ENCODE measurements at regions not wholly inside any gene's neighbourhood (a gene's known extent, or its start where the extent isn't known, plus 50 kb on each side); places are given as distances from the start of the nearest gene placed in this dataset.

DNA sequence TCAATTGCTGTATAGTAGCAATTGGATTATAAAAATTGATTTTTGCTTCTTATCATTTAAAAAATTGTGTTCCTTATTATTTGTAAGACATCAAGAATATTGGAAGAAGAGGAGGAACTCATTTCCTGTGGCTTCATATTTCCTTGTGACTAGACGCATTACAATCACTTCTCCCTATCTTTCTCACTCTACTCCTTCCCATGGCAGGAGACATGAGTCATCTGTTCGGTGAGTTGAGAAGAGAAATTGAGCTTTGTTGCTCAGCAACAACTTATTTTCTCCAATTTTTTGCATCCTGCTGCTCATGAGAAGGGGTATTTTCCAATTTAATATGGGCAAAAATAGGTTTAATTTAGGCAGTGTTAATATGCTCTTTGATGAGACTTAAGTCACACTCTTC, 1783.9 kb downstream of the SUCLG1 start:
- Mint-ChIP-seq H3K36me3 (ENCODE audit: low read depth) (no peaks in the 10 kb centered on the region), H3K27ac (no peak overlapping the region), H3K27me3 (ENCODE audit: low read depth) (no peaks in the 10 kb centered on the region), H3K9me3 (ENCODE audit: insufficient read depth) (peaks cover 14% of the 10 kb centered on the region), H3K4me3 (no peak overlapping the region), H3K4me1 (ENCODE audit: low read depth) (no peaks in the 10 kb centered on the region)
- ChIA-PET POLR2A (no interaction called here), CTCF (no interaction called here)
- DNase-seq (no peak), ATAC-seq (no peak)

DNA sequence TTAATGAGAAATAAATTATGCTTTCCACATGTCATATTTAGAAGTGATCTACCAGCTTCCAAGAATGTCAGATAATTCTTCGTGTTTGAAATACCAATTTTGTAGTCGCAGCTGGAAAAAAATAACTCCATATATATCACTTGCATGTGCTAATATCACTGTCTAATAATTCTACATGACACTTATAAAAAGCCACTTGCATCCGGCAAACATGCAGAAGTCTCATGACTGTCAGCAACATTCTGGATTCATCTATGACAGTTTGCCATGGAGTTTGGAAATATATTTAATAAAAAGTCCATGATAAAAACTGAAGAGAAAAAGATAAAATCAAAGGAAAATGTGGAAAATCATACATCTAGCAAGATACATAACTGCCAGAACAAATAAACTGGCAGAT, 1784.4 kb downstream of the SUCLG1 start:
- H3K36me3 Mint-ChIP-seq (ENCODE audit: low read depth): no peaks in the 10 kb centered on the region
- DNase-seq (no peak), ATAC-seq (no peak)
- H3K4me1 Mint-ChIP-seq (ENCODE audit: low read depth): no peaks in the 10 kb centered on the region
- ChIA-PET CTCF (no interaction called here), POLR2A (no interaction called here)
- no peak overlapping the region for H3K27ac Mint-ChIP-seq
- no peak overlapping the region for H3K4me3 Mint-ChIP-seq
- no peaks in the 10 kb centered on the region for H3K27me3 Mint-ChIP-seq (ENCODE audit: low read depth)
- H3K9me3 Mint-ChIP-seq (ENCODE audit: insufficient read depth): peaks cover 14% of the 10 kb centered on the region

DNA sequence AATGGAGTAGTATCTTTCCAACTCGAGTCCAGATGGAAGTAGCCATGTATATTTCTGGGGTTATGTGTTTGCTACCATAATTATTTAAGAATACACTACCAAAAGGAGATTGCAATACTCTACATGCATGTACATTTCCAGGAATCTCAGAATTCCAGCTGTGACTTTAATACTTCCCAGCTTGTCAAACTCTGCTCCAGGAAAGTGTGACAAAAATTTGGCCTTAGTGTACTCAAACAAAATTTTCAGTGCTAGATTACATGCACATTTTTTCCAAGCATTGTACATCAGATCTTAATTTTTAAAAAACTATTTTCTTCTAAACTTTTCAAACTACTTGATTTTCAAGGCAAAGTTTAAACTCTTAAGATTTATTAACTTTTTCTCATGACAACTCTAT, 1791.6 kb downstream of the SUCLG1 start:
- DNase-seq (no peak), ATAC-seq (no peak)
- Mint-ChIP-seq H3K4me3 (no peak overlapping the region), H3K27ac (no peak overlapping the region), H3K27me3 (ENCODE audit: low read depth) (no peaks in the 10 kb centered on the region), H3K4me1 (ENCODE audit: low read depth) (no peaks in the 10 kb centered on the region), H3K9me3 (ENCODE audit: insufficient read depth) (peaks cover 3% of the 10 kb centered on the region), H3K36me3 (ENCODE audit: low read depth) (no peaks in the 10 kb centered on the region)
- ChIA-PET CTCF (no interaction called here), POLR2A (no interaction called here)

DNA sequence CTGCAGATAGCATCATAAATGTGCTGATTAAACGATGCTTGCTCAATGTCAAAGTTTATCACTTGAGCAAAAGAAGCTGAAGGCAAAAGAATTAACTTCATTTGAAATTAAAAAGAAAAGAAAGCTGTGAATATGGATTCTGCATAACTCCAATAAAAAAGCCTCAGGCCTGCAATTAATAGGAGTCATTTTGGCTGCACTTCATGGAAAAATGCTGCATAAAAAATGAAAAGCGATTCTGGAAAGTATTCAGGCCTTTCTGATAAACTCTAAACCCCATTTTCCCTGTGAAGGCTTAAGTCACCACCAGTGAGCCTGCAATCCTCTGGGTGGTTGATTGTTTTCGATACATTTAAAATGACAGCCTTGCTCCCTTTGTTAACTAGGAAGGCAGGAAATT, 1793.4 kb downstream of the SUCLG1 start:
- H3K9me3 Mint-ChIP-seq (ENCODE audit: insufficient read depth): peaks cover 5% of the 10 kb centered on the region
- H3K4me1 Mint-ChIP-seq (ENCODE audit: low read depth): no peaks in the 10 kb centered on the region
- DNase-seq (no peak), ATAC-seq (no peak)
- H3K27me3 Mint-ChIP-seq (ENCODE audit: low read depth): no peaks in the 10 kb centered on the region
- ChIA-PET CTCF (no interaction called here), POLR2A (no interaction called here)
- H3K36me3 Mint-ChIP-seq (ENCODE audit: low read depth): no peaks in the 10 kb centered on the region
- H3K27ac Mint-ChIP-seq: no peak overlapping the region
- H3K4me3 Mint-ChIP-seq: no peak overlapping the region

DNA sequence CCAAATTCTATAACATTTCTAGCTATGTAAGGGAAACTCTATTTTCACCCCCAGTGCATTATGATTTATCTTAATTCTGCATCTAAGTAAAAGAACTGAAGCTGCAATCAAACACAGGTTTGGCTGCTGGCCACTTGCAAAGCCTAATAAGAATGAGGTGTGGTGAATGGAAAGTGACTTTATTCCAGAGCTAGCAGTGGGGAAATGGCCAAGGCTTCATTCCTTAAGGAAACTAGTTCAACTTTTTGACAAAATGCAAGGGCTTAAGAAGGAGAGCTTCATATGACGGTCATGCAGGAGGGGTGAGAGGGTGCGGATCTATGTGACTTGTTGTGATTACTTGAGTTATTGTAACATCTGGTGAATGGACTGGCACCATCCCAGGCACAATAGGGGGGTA, 1802.0 kb downstream of the SUCLG1 start:
- ATAC-seq (no peak), DNase-seq (no peak)
- Mint-ChIP-seq H3K4me1 (ENCODE audit: low read depth) (no peaks in the 10 kb centered on the region), H3K27me3 (ENCODE audit: low read depth) (no peaks in the 10 kb centered on the region), H3K9me3 (ENCODE audit: insufficient read depth) (peaks cover 4% of the 10 kb centered on the region), H3K27ac (no peak overlapping the region), H3K36me3 (ENCODE audit: low read depth) (no peaks in the 10 kb centered on the region), H3K4me3 (no peak overlapping the region)
- POLR2A ChIA-PET: no interaction called here
- CTCF ChIA-PET: no interaction called here

DNA sequence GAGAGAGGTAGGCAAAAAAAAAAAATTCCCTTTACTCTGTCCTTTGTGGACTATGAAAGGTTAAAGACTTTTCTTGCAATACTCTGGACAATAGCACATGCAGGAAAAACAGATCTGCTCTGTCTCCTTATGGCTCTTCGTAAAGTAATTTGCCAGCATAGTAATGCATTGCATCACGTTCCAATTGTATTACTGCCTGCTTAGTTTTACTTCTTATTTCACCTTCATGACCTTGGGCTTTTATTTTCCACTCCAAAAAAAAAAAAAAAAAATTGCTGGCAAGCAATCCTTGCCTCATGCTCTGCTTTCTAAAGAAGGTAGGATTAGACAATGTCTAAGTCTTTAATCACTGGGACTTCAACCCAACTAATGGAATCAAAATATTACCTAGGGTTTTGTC, 1802.7 kb downstream of the SUCLG1 start:
- no peak for ATAC-seq
- Mint-ChIP-seq H3K36me3 (ENCODE audit: low read depth) (no peaks in the 10 kb centered on the region), H3K27me3 (ENCODE audit: low read depth) (no peaks in the 10 kb centered on the region), H3K4me1 (ENCODE audit: low read depth) (no peaks in the 10 kb centered on the region), H3K4me3 (no peak overlapping the region), H3K27ac (no peak overlapping the region), H3K9me3 (ENCODE audit: insufficient read depth) (peaks cover 4% of the 10 kb centered on the region)
- ChIA-PET CTCF (no interaction called here), POLR2A (no interaction called here)
- no peak for DNase-seq

DNA sequence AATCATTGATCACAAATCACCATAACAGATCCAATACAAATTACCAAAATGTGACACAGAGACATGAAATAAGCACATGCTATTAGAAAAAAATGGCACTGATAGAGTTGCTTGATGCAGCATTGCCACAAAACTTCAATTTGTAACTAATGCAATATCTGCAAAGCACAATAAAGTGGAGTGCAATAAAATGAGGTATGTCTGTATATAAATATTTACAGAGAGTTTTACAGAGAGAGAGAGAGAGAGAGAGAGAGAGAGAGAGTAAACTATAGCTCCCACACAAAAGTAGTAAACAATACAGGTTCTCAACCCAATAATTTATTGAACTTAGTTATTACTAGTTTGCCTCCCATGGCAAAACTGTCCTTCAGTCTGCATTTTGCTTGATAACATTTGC, 1807.0 kb downstream of the SUCLG1 start:
- H3K4me3 Mint-ChIP-seq: no peak overlapping the region
- ChIA-PET POLR2A (interaction anchor here (0.6 kb wide), 1 partner anchor 1399 kb away, joined by 3 read pairs; no protein-coding TSS in a partner anchor), CTCF (no interaction called here)
- ATAC-seq (no peak), DNase-seq (no peak)
- no peak overlapping the region for H3K27ac Mint-ChIP-seq
- H3K9me3 Mint-ChIP-seq (ENCODE audit: insufficient read depth): peaks cover 17% of the 10 kb centered on the region
- no peaks in the 10 kb centered on the region for H3K4me1 Mint-ChIP-seq (ENCODE audit: low read depth)
- no peaks in the 10 kb centered on the region for H3K36me3 Mint-ChIP-seq (ENCODE audit: low read depth)
- no peaks in the 10 kb centered on the region for H3K27me3 Mint-ChIP-seq (ENCODE audit: low read depth)

DNA sequence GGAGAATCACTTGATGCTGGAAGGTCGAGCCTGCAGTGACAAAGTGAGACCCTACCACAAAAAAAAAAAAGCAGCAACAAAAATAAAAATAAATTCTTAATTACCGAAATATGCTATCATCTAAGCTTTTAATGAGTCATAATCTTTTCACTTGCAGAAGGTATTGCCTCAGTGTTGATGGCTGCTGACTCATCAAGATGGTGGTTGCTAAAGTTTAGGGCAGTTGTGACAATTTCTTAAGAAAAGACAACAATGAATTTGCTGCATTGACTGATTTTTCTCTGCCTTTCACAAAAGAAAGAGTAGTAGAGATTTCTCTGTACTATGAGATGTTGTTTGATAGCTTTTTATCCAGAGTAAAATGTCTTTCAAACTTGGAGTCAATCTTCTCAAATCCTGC, 1809.0 kb downstream of the SUCLG1 start:
- Mint-ChIP-seq H3K27me3 (ENCODE audit: low read depth) (no peaks in the 10 kb centered on the region), H3K4me3 (no peak overlapping the region), H3K27ac (no peak overlapping the region), H3K4me1 (ENCODE audit: low read depth) (no peaks in the 10 kb centered on the region), H3K36me3 (ENCODE audit: low read depth) (no peaks in the 10 kb centered on the region), H3K9me3 (ENCODE audit: insufficient read depth) (peaks cover 23% of the 10 kb centered on the region)
- no peak for ATAC-seq
- DNase-seq: no peak
- ChIA-PET CTCF (no interaction called here), POLR2A (no interaction called here)

DNA sequence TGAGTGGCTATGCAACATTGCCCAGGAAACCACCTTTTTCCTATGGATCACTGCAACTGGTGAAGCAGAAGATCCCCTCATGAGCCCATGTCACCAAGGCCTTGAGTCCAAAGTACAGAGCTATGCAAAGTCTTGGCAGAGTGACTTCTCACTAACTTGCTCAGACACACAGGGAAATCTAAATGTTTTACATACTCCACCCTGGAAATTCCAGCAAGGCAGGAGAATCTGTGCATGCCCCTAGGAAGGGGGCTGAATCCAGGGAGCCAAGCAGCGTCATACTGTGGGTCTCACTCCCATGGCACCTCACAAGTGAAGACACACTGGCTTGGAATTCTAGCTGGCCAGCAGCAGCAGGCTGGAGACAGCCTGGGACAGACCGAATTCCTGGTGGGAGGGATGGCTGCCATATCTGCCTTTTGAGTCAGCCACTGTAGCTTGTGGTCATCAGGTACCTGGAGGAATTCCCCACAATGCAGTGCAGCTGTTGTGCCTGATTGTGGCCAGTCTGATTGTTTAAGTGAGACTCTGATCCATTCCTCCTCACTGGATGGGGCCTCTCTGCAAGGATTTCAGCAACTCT, 1817.4 kb downstream of the SUCLG1 start:
- DNase-seq (no peak), ATAC-seq (no peak)
- no peak overlapping the region for H3K4me3 Mint-ChIP-seq
- no peaks in the 10 kb centered on the region for H3K4me1 Mint-ChIP-seq (ENCODE audit: low read depth)
- ChIA-PET POLR2A (no interaction called here), CTCF (no interaction called here)
- no peaks in the 10 kb centered on the region for H3K27me3 Mint-ChIP-seq (ENCODE audit: low read depth)
- H3K9me3 Mint-ChIP-seq (ENCODE audit: insufficient read depth): peaks cover 22% of the 10 kb centered on the region
- no peaks in the 10 kb centered on the region for H3K36me3 Mint-ChIP-seq (ENCODE audit: low read depth)
- no peak overlapping the region for H3K27ac Mint-ChIP-seq

DNA sequence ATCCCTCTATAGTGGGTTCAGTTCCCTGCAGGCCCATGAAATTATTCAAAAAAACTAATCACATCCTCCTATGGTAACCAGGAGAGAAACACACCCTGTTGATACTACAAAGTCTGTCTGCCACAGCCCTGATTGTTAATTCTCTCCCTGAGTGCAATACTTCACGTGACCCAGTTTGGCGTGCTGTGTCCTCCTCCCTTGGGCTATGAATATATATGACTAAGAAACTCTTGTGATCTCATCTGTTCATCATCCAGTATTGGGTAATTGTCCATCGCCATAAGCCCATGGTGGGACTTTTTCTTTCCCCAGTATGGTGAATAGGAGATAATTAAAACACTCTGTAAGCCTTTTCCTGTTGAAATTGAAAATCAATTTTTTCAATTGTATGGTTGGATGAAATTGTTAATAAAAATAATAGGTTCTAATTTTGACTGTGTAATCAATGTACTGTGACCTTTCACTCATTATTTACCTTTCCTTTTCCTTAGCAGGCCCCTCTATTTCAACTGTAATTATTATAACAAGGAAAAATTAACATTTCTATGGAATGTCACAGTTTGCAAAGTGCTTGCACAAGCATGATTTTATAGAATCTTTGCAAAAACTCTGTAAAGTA, 1822.6 kb downstream of the SUCLG1 start:
- H3K4me1 Mint-ChIP-seq (ENCODE audit: low read depth): no peaks in the 10 kb centered on the region
- ChIA-PET CTCF (no interaction called here), POLR2A (no interaction called here)
- no peaks in the 10 kb centered on the region for H3K36me3 Mint-ChIP-seq (ENCODE audit: low read depth)
- DNase-seq (no peak), ATAC-seq (no peak)
- H3K4me3 Mint-ChIP-seq: no peak overlapping the region
- no peak overlapping the region for H3K27ac Mint-ChIP-seq
- H3K27me3 Mint-ChIP-seq (ENCODE audit: low read depth): no peaks in the 10 kb centered on the region
- H3K9me3 Mint-ChIP-seq (ENCODE audit: insufficient read depth): peaks cover 7% of the 10 kb centered on the region

DNA sequence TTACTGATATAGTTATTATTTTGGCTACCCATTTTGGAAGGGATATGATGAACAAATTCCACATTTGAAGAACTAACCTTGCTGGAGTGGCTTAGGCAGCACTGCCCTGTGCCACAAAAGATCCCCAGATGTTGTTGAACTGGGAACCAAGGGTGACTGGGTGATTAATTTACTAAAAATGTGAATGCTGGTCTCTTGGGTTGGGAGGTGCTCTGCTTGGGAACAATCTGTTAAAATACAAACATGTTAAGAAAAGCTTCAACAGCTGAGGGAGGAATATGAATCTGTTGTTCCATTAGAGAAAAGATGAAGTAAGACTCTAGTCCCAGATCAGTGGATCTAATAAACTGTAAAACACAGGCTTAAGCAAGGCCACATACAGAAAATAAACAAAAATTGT, 1860.1 kb downstream of the SUCLG1 start:
- Mint-ChIP-seq H3K4me3 (no peak overlapping the region), H3K36me3 (ENCODE audit: low read depth) (no peaks in the 10 kb centered on the region), H3K9me3 (ENCODE audit: insufficient read depth) (peaks cover 8% of the 10 kb centered on the region), H3K27ac (no peak overlapping the region), H3K27me3 (ENCODE audit: low read depth) (no peaks in the 10 kb centered on the region), H3K4me1 (ENCODE audit: low read depth) (no peaks in the 10 kb centered on the region)
- ChIA-PET POLR2A (no interaction called here), CTCF (no interaction called here)
- no peak for DNase-seq
- ATAC-seq: no peak

DNA sequence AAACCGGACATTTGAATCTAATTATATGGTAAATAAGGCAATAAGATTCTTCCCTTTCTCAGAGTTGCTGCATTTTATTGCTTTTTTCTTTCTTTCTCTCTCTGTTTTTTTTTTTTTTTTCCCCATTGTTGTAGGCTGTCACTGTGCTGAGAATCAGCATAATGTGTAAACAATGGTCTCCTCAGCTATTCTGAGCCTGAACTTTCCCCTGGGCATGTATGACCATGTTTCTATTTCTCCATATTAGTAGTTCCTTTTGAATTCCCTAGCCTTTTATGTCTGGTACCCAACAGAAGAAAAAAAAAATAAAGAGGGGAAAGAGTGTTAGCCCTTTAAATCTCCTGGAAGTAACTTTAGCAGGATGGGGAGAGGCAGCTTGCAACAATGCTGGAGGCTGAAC, 1862.5 kb downstream of the SUCLG1 start:
- Mint-ChIP-seq H3K36me3 (ENCODE audit: low read depth) (no peaks in the 10 kb centered on the region), H3K27me3 (ENCODE audit: low read depth) (no peaks in the 10 kb centered on the region), H3K9me3 (ENCODE audit: insufficient read depth) (peaks cover 8% of the 10 kb centered on the region), H3K4me1 (ENCODE audit: low read depth) (no peaks in the 10 kb centered on the region), H3K4me3 (no peak overlapping the region), H3K27ac (no peak overlapping the region)
- POLR2A ChIA-PET: no interaction called here
- CTCF ChIA-PET: no interaction called here
- DNase-seq: no peak
- no peak for ATAC-seq

DNA sequence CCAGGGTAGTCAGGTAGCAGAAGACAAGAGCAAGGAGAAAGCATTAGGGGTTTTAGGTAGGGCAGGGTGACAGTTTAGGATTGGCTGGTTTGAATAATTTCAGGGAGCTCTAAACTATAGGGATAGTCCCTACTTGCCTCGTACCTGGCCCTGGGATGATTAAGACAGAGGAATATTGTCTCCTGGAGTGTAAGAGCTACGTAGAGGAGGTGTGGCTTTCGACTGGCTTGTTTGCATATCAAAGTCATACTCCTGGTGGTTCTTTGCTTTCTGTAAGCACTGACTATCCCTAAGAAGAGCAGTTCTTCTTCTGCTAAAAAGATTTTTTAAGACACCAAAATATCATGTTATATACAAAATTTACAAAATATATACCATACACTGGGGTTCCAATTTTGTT, 1867.4 kb downstream of the SUCLG1 start:
- Mint-ChIP-seq H3K4me3 (no peak overlapping the region), H3K27me3 (ENCODE audit: low read depth) (no peaks in the 10 kb centered on the region), H3K4me1 (ENCODE audit: low read depth) (no peaks in the 10 kb centered on the region), H3K9me3 (ENCODE audit: insufficient read depth) (no peaks in the 10 kb centered on the region), H3K27ac (no peak overlapping the region), H3K36me3 (ENCODE audit: low read depth) (no peaks in the 10 kb centered on the region)
- CTCF ChIA-PET: no interaction called here
- POLR2A ChIA-PET: no interaction called here
- ATAC-seq: no peak
- no peak for DNase-seq

Data from activated CD8-positive, alpha-beta T cell treated with anti-CD3 and anti-CD28 coated beads, Interleukin-2, amount 10 ng/mL, durations not matched to agents 7 days and 5 days (primary cell).